GM18505 (cell line): ENCODE measurements at regions not wholly inside any gene's neighbourhood (a gene's known extent, or its start where the extent isn't known, plus 50 kb on each side); places are given as distances from the start of the nearest gene placed in this dataset.
"Not testable (repeated sequence)": the region's sequence is repeated elsewhere in the genome, so short reads cannot be mapped to it uniquely, and the experiment has no call there.

Experiments
- ATAC-seq: cut with Tn5 transposase; IDR thresholded peaks from one replicate; pipeline ENCODE4 v1.9.1; 2021; ENCODE audit not compliant: unreplicated experiment
- POLR2A ChIP-seq: IDR thresholded peaks from 4 replicates; pipeline ENCODE4 v1.6.1; 2011; ENCODE audit warnings: borderline replicate concordance; ENCODE audit not compliant: insufficient read depth, insufficient read length; ENCODE audit errors: extremely low read depth

- no peak for TF ChIP-seq POLR2A
- ATAC-seq: no peak
Measured at GRCh38 chr11:122563761-122564160, 91.8 kb upstream of the UBASH3B start.

GRCh38 chr11:122559734-122560382 lies 95.7 kb upstream of the UBASH3B start:
- no peak for TF ChIP-seq POLR2A
- no peak for ATAC-seq

- ATAC-seq: not testable (repeated sequence)
Measured at GRCh38 chr11:122559218-122559617, 96.3 kb upstream of the UBASH3B start.

- ATAC-seq: not testable (repeated sequence)
Measured at GRCh38 chr11:122557163-122557562, 98.4 kb upstream of the UBASH3B start.

- no peak for ATAC-seq
- TF ChIP-seq POLR2A: no peak
Measured at GRCh38 chr11:122556605-122557004, 98.9 kb upstream of the UBASH3B start.

- ATAC-seq: no peak
- no peak for TF ChIP-seq POLR2A
Measured at GRCh38 chr11:122538060-122538459, 117.5 kb upstream of the UBASH3B start.

GRCh38 chr11:122524898-122525297 lies 130.6 kb upstream of the UBASH3B start:
- no peak for TF ChIP-seq POLR2A
- no peak for ATAC-seq

GRCh38 chr11:122523846-122524805 lies 131.4 kb upstream of the UBASH3B start:
- no peak for ATAC-seq
- TF ChIP-seq POLR2A: no peak

- ATAC-seq: no peak
- no peak for TF ChIP-seq POLR2A
Measured at GRCh38 chr11:122521626-122522025, 133.9 kb upstream of the UBASH3B start.

- ATAC-seq: no peak
- no peak for TF ChIP-seq POLR2A
Measured at GRCh38 chr11:122517403-122518379, 137.8 kb upstream of the UBASH3B start.

GRCh38 chr11:122516686-122517085 lies 138.8 kb upstream of the UBASH3B start:
- ATAC-seq: no peak

GRCh38 chr11:122513997-122514396 lies 141.5 kb upstream of the UBASH3B start:
- no peak for TF ChIP-seq POLR2A
- no peak for ATAC-seq

More at GRCh38 chr11:122516686-122517085, 138.8 kb upstream of the UBASH3B start:
- no peak for TF ChIP-seq POLR2A

- ATAC-seq: no peak
- TF ChIP-seq POLR2A: no peak
Measured at GRCh38 chr11:122513328-122513727, 142.2 kb upstream of the UBASH3B start.
